Activated naive CD8-positive, alpha-beta T cell treated with anti-CD3 and anti-CD28 coated beads, Interleukin-2, amount 10 ng/mL, durations not matched to agents 7 days and 5 days (primary cell): ENCODE measurements at regions not wholly inside any gene's neighbourhood (a gene's known extent, or its start where the extent isn't known, plus 50 kb on each side); places are given as distances from the start of the nearest gene placed in this dataset.

ENCODE experiments used
- ATAC-seq: fragments of 150-1000 bp; cut with Tn5 transposase; one replicate; pipeline ENCODE4 v1.10.0; 2021; ENCODE audit warnings: low read depth, moderate library complexity
- POLR2A ChIA-PET: fragments of 350-600 bp; sonication (Branson Sonifier 250); formaldehyde crosslinking; loops from one replicate; lab custom pipeline; 2021; ENCODE audit warnings: antibody characterized with exemption; lab: Charles Lee
- DNase-seq: peaks from one replicate; pipeline ENCODE4 v3.0.0; 2021
- H3K27ac Mint-ChIP-seq: one replicate; pipeline ENCODE4 v1.8.0; 2022; ENCODE audit warnings: mild to moderate bottlenecking, mixed read lengths
- H3K27me3 Mint-ChIP-seq: one replicate; pipeline ENCODE4 v1.8.0; 2022; ENCODE audit warnings: mild to moderate bottlenecking, moderate library complexity, mixed read lengths
- H3K36me3 Mint-ChIP-seq: one replicate; pipeline ENCODE4 v1.8.0; 2021; ENCODE audit warnings: mild to moderate bottlenecking, mixed read lengths
- H3K4me1 Mint-ChIP-seq: one replicate; pipeline ENCODE4 v1.8.0; 2021; ENCODE audit warnings: mixed read lengths
- H3K4me3 Mint-ChIP-seq: one replicate; pipeline ENCODE4 v1.8.0; 2022; ENCODE audit warnings: mild to moderate bottlenecking, moderate library complexity, mixed read lengths
- H3K9me3 Mint-ChIP-seq: one replicate; pipeline ENCODE4 v1.8.0; 2021; ENCODE audit warnings: mixed read lengths

- DNase-seq (peak; percentile 77), ATAC-seq (peak; percentile 76)
- no peak overlapping the region for H3K4me3 Mint-ChIP-seq
- POLR2A ChIA-PET = interaction anchor here (0.8 to 1.7 kb wide), 2 partner anchors 122 to 607 kb away, joined by 4 to 9 read pairs; partner anchors contain the start of gene NABP1
- no peak overlapping the region for H3K27ac Mint-ChIP-seq
- H3K36me3 Mint-ChIP-seq = no peaks in the 10 kb centered on the region
- peaks cover 18% of the 10 kb centered on the region for H3K4me1 Mint-ChIP-seq
- H3K9me3 Mint-ChIP-seq = no peaks in the 10 kb centered on the region
- peaks cover 27% of the 10 kb centered on the region for H3K27me3 Mint-ChIP-seq
Measured at GRCh38 chr2:191555092-191555742, 122.7 kb upstream of the NABP1 start.

GRCh38 chr2:191556463-191556862 is 121.5 kb upstream of the NABP1 start:
- Mint-ChIP-seq H3K27me3 (peaks cover 29% of the 10 kb centered on the region), H3K36me3 (no peaks in the 10 kb centered on the region), H3K9me3 (no peaks in the 10 kb centered on the region), H3K4me3 (no peak overlapping the region), H3K27ac (no peak overlapping the region), H3K4me1 (peaks cover 17% of the 10 kb centered on the region)
- POLR2A ChIA-PET = no interaction called here
- DNase-seq (no peak), ATAC-seq (no peak)

GRCh38 chr2:191557841-191558240 is 120.1 kb upstream of the NABP1 start:
- H3K4me1 Mint-ChIP-seq = peaks cover 17% of the 10 kb centered on the region
- H3K9me3 Mint-ChIP-seq = no peaks in the 10 kb centered on the region
- H3K4me3 Mint-ChIP-seq = no peak overlapping the region
- POLR2A ChIA-PET = no interaction called here
- DNase-seq (no peak), ATAC-seq (peak; percentile 64)
- no peaks in the 10 kb centered on the region for H3K36me3 Mint-ChIP-seq
- H3K27me3 Mint-ChIP-seq = peaks cover 31% of the 10 kb centered on the region
- H3K27ac Mint-ChIP-seq = no peak overlapping the region

GRCh38 chr2:191559569-191559968 is 118.4 kb upstream of the NABP1 start:
- DNase-seq = no peak
- Mint-ChIP-seq H3K27ac (no peak overlapping the region), H3K4me3 (no peak overlapping the region), H3K27me3 (peaks cover 37% of the 10 kb centered on the region), H3K4me1 (peaks cover 26% of the 10 kb centered on the region), H3K9me3 (no peaks in the 10 kb centered on the region), H3K36me3 (no peaks in the 10 kb centered on the region)
- POLR2A ChIA-PET = interaction anchor here (0.6 kb wide), 1 partner anchor 69 kb away, joined by 5 read pairs; no protein-coding TSS in a partner anchor
- ATAC-seq = no peak

- POLR2A ChIA-PET = interaction anchor here (1.5 kb wide), 1 partner anchor 120 kb away, joined by 4 read pairs; no protein-coding TSS in a partner anchor
- Mint-ChIP-seq H3K36me3 (no peaks in the 10 kb centered on the region), H3K27ac (no peak overlapping the region), H3K9me3 (no peaks in the 10 kb centered on the region), H3K4me1 (peaks cover 31% of the 10 kb centered on the region), H3K4me3 (no peak overlapping the region), H3K27me3 (peaks cover 37% of the 10 kb centered on the region)
- ATAC-seq (no peak), DNase-seq (no peak)
Measured at GRCh38 chr2:191560411-191560980, 117.4 kb upstream of the NABP1 start.

- Mint-ChIP-seq H3K9me3 (no peaks in the 10 kb centered on the region), H3K4me3 (peak overlapping the region; percentile 15), H3K27me3 (peaks cover 50% of the 10 kb centered on the region), H3K36me3 (no peaks in the 10 kb centered on the region), H3K27ac (peak overlapping the region; percentile 0), H3K4me1 (peaks cover 27% of the 10 kb centered on the region)
- POLR2A ChIA-PET = interaction anchor here (0.9 to 1.2 kb wide), 2 partner anchors 73 to 113 kb away, joined by 3 to 4 read pairs; partner anchors contain the start of gene NABP1
- DNase-seq (no peak), ATAC-seq (no peak)
Measured at GRCh38 chr2:191565120-191565519, 112.8 kb upstream of the NABP1 start.

- ATAC-seq = peak; percentile 83
- no peaks in the 10 kb centered on the region for H3K9me3 Mint-ChIP-seq
- DNase-seq = no peak
- H3K27me3 Mint-ChIP-seq = peaks cover 52% of the 10 kb centered on the region
- POLR2A ChIA-PET = interaction anchor here (0.6 to 1.2 kb wide), 4 partner anchors 72 to 348 kb away, joined by 3 to 6 read pairs (median 3); partner anchors contain the start of gene NABP1
- H3K27ac Mint-ChIP-seq = peak overlapping the region; percentile 0
- H3K4me1 Mint-ChIP-seq = peaks cover 33% of the 10 kb centered on the region
- peak overlapping the region; percentile 15 for H3K4me3 Mint-ChIP-seq
- no peaks in the 10 kb centered on the region for H3K36me3 Mint-ChIP-seq
Measured at GRCh38 chr2:191565647-191566198, 112.2 kb upstream of the NABP1 start.

- H3K36me3 Mint-ChIP-seq = no peaks in the 10 kb centered on the region
- DNase-seq (peak; percentile 51), ATAC-seq (peak; percentile 35)
- POLR2A ChIA-PET = interaction anchor here (0.7 to 1.6 kb wide), 4 partner anchors 111 to 347 kb away, joined by 3 to 8 read pairs (median 4); partner anchors contain the start of gene NABP1
- peaks cover 40% of the 10 kb centered on the region for H3K4me1 Mint-ChIP-seq
- H3K27me3 Mint-ChIP-seq = peaks cover 51% of the 10 kb centered on the region
- no peak overlapping the region for H3K27ac Mint-ChIP-seq
- no peak overlapping the region for H3K4me3 Mint-ChIP-seq
- H3K9me3 Mint-ChIP-seq = no peaks in the 10 kb centered on the region
Measured at GRCh38 chr2:191566344-191566743, 111.6 kb upstream of the NABP1 start.

- H3K4me1 Mint-ChIP-seq = peaks cover 41% of the 10 kb centered on the region
- H3K27me3 Mint-ChIP-seq = peaks cover 46% of the 10 kb centered on the region
- H3K9me3 Mint-ChIP-seq = no peaks in the 10 kb centered on the region
Measured at GRCh38 chr2:191567206-191567605, 110.7 kb upstream of the NABP1 start.

GRCh38 chr2:191569025-191569424 is 108.9 kb upstream of the NABP1 start:
- ATAC-seq = no peak
- POLR2A ChIA-PET = interaction anchor here (1.0 to 1.7 kb wide), 2 partner anchors 108 to 122 kb away, joined by 3 to 11 read pairs; partner anchors contain the start of gene NABP1
- peaks cover 44% of the 10 kb centered on the region for H3K4me1 Mint-ChIP-seq
- no peaks in the 10 kb centered on the region for H3K9me3 Mint-ChIP-seq
- H3K27me3 Mint-ChIP-seq = peaks cover 37% of the 10 kb centered on the region
- H3K36me3 Mint-ChIP-seq = no peaks in the 10 kb centered on the region
- no peak for DNase-seq
- H3K27ac Mint-ChIP-seq = no peak overlapping the region
- no peak overlapping the region for H3K4me3 Mint-ChIP-seq

More at GRCh38 chr2:191567206-191567605, 110.7 kb upstream of the NABP1 start:
- POLR2A ChIA-PET = interaction anchor here (0.8 to 1.6 kb wide), 2 partner anchors 124 to 173 kb away, joined by 3 to 8 read pairs; no protein-coding TSS in a partner anchor
- DNase-seq (no peak), ATAC-seq (no peak)
- no peak overlapping the region for H3K27ac Mint-ChIP-seq
- no peaks in the 10 kb centered on the region for H3K36me3 Mint-ChIP-seq
- no peak overlapping the region for H3K4me3 Mint-ChIP-seq

- Mint-ChIP-seq H3K27me3 (peaks cover 36% of the 10 kb centered on the region), H3K4me3 (peak overlapping the region; percentile 80), H3K9me3 (no peaks in the 10 kb centered on the region), H3K27ac (peak overlapping the region; percentile 49), H3K4me1 (peaks cover 25% of the 10 kb centered on the region), H3K36me3 (no peaks in the 10 kb centered on the region)
- no peak for DNase-seq
- POLR2A ChIA-PET = interaction anchor here (0.6 to 1.4 kb wide), 6 partner anchors 50 to 120 kb away, joined by 3 to 8 read pairs (median 5); partner anchors contain the start of gene NABP1
- ATAC-seq = peak; percentile 79
Measured at GRCh38 chr2:191571163-191571769, 106.7 kb upstream of the NABP1 start.

- Mint-ChIP-seq H3K27ac (no peak overlapping the region), H3K9me3 (no peaks in the 10 kb centered on the region), H3K4me3 (no peak overlapping the region), H3K4me1 (peaks cover 24% of the 10 kb centered on the region), H3K27me3 (peaks cover 36% of the 10 kb centered on the region), H3K36me3 (no peaks in the 10 kb centered on the region)
- DNase-seq = no peak
- no peak for ATAC-seq
- POLR2A ChIA-PET = interaction anchor here (1.3 to 1.4 kb wide), 3 partner anchors 104 to 116 kb away, joined by 3 to 8 read pairs (median 6); partner anchors contain the start of gene NABP1
Measured at GRCh38 chr2:191572319-191572718, 105.6 kb upstream of the NABP1 start.

- no peaks in the 10 kb centered on the region for H3K9me3 Mint-ChIP-seq
- no peak overlapping the region for H3K4me3 Mint-ChIP-seq
- H3K4me1 Mint-ChIP-seq = peaks cover 24% of the 10 kb centered on the region
- H3K36me3 Mint-ChIP-seq = no peaks in the 10 kb centered on the region
- H3K27me3 Mint-ChIP-seq = peaks cover 30% of the 10 kb centered on the region
- no peak overlapping the region for H3K27ac Mint-ChIP-seq
- POLR2A ChIA-PET = interaction anchor here (1.3 to 2.5 kb wide), 2 partner anchors 104 to 115 kb away, joined by 3 to 11 read pairs; partner anchors contain the start of gene NABP1
- DNase-seq (no peak), ATAC-seq (no peak)
Measured at GRCh38 chr2:191573216-191573615, 104.7 kb upstream of the NABP1 start.
